ENCODE measurements at regions not wholly inside any gene's neighbourhood (a gene's known extent, or its start where the extent isn't known, plus 50 kb on each side); places are given as distances from the start of the nearest gene placed in this dataset.
A peak's percentile ranks its signal among the peaks of the same experiment; 100 is the strongest.

GRCh38 chr2:776487-776886 is 99.3 kb upstream of the TMEM18 start:
- no peaks in the 10 kb centered on the region for H3K9me3 ChIP-seq (ENCODE audit: control insufficient read depth, low read length, poor library complexity, severe bottlenecking)
- DNase-seq (no peak), ATAC-seq (no peak)
- Mint-ChIP-seq H3K36me3 (ENCODE audit: low read depth) (no peaks in the 10 kb centered on the region), H3K27ac (no peak overlapping the region), H3K4me1 (peaks cover 3% of the 10 kb centered on the region), H3K4me3 (no peak overlapping the region), H3K27me3 (peaks cover 9% of the 10 kb centered on the region)

GRCh38 chr2:776038-776437 is 98.8 kb upstream of the TMEM18 start:
- H3K27me3 Mint-ChIP-seq, result peaks cover 9% of the 10 kb centered on the region
- H3K9me3 ChIP-seq (ENCODE audit: control insufficient read depth, low read length, poor library complexity, severe bottlenecking), result no peaks in the 10 kb centered on the region
- no peak for DNase-seq
- no peak overlapping the region for H3K4me3 Mint-ChIP-seq
- no peak for ATAC-seq
- H3K4me1 Mint-ChIP-seq, result peaks cover 3% of the 10 kb centered on the region
- no peak overlapping the region for H3K27ac Mint-ChIP-seq
- H3K36me3 Mint-ChIP-seq (ENCODE audit: low read depth), result no peaks in the 10 kb centered on the region

GRCh38 chr2:774436-774835 is 97.2 kb upstream of the TMEM18 start:
- peaks cover 5% of the 10 kb centered on the region for H3K4me1 Mint-ChIP-seq

GRCh38 chr2:773256-774160 is 96.3 kb upstream of the TMEM18 start:
- H3K27ac Mint-ChIP-seq, result no peak overlapping the region
- H3K36me3 Mint-ChIP-seq (ENCODE audit: low read depth), result no peaks in the 10 kb centered on the region
- DNase-seq (no peak), ATAC-seq (no peak)
- no peak overlapping the region for H3K4me3 Mint-ChIP-seq
- peaks cover 5% of the 10 kb centered on the region for H3K4me1 Mint-ChIP-seq
- H3K27me3 Mint-ChIP-seq, result peaks cover 9% of the 10 kb centered on the region
- no peaks in the 10 kb centered on the region for H3K9me3 ChIP-seq (ENCODE audit: control insufficient read depth, low read length, poor library complexity, severe bottlenecking)

More at GRCh38 chr2:774436-774835, 97.2 kb upstream of the TMEM18 start:
- ATAC-seq (no peak), DNase-seq (no peak)
- Mint-ChIP-seq H3K27ac (no peak overlapping the region), H3K27me3 (peaks cover 9% of the 10 kb centered on the region), H3K4me3 (no peak overlapping the region), H3K36me3 (ENCODE audit: low read depth) (no peaks in the 10 kb centered on the region)
- H3K9me3 ChIP-seq (ENCODE audit: control insufficient read depth, low read length, poor library complexity, severe bottlenecking), result no peaks in the 10 kb centered on the region

GRCh38 chr2:771538-771937 is 94.3 kb upstream of the TMEM18 start:
- DNase-seq (no peak), ATAC-seq (no peak)
- no peaks in the 10 kb centered on the region for H3K36me3 Mint-ChIP-seq (ENCODE audit: low read depth)
- H3K9me3 ChIP-seq (ENCODE audit: control insufficient read depth, low read length, poor library complexity, severe bottlenecking), result no peaks in the 10 kb centered on the region
- H3K4me3 Mint-ChIP-seq, result no peak overlapping the region
- H3K4me1 Mint-ChIP-seq, result peaks cover 7% of the 10 kb centered on the region
- H3K27me3 Mint-ChIP-seq, result peaks cover 5% of the 10 kb centered on the region
- H3K27ac Mint-ChIP-seq, result no peak overlapping the region

GRCh38 chr2:770776-771175 is 93.6 kb upstream of the TMEM18 start:
- no peak for ATAC-seq
- H3K4me1 Mint-ChIP-seq, result peaks cover 7% of the 10 kb centered on the region

GRCh38 chr2:769771-770170 is 92.6 kb upstream of the TMEM18 start:
- Mint-ChIP-seq H3K4me3 (no peak overlapping the region), H3K4me1 (peaks cover 7% of the 10 kb centered on the region), H3K36me3 (ENCODE audit: low read depth) (no peaks in the 10 kb centered on the region), H3K27me3 (peaks cover 5% of the 10 kb centered on the region), H3K27ac (no peak overlapping the region)
- no peak for ATAC-seq
- H3K9me3 ChIP-seq (ENCODE audit: control insufficient read depth, low read length, poor library complexity, severe bottlenecking), result no peaks in the 10 kb centered on the region
- no peak for DNase-seq

More at GRCh38 chr2:770776-771175, 93.6 kb upstream of the TMEM18 start:
- Mint-ChIP-seq H3K27me3 (peaks cover 5% of the 10 kb centered on the region), H3K36me3 (ENCODE audit: low read depth) (no peaks in the 10 kb centered on the region), H3K4me3 (no peak overlapping the region), H3K27ac (no peak overlapping the region)
- H3K9me3 ChIP-seq (ENCODE audit: control insufficient read depth, low read length, poor library complexity, severe bottlenecking), result no peaks in the 10 kb centered on the region
- DNase-seq, result no peak

GRCh38 chr2:768451-768850 is 91.2 kb upstream of the TMEM18 start:
- H3K4me3 Mint-ChIP-seq, result no peak overlapping the region
- no peak for DNase-seq
- no peaks in the 10 kb centered on the region for H3K36me3 Mint-ChIP-seq (ENCODE audit: low read depth)
- no peak for ATAC-seq
- peaks cover 7% of the 10 kb centered on the region for H3K4me1 Mint-ChIP-seq
- no peaks in the 10 kb centered on the region for H3K9me3 ChIP-seq (ENCODE audit: control insufficient read depth, low read length, poor library complexity, severe bottlenecking)
- peaks cover 7% of the 10 kb centered on the region for H3K27me3 Mint-ChIP-seq
- no peak overlapping the region for H3K27ac Mint-ChIP-seq

GRCh38 chr2:767944-768343 is 90.7 kb upstream of the TMEM18 start:
- peaks cover 9% of the 10 kb centered on the region for H3K4me1 Mint-ChIP-seq
- no peak overlapping the region for H3K27ac Mint-ChIP-seq
- no peak for DNase-seq
- no peaks in the 10 kb centered on the region for H3K9me3 ChIP-seq (ENCODE audit: control insufficient read depth, low read length, poor library complexity, severe bottlenecking)
- peaks cover 13% of the 10 kb centered on the region for H3K27me3 Mint-ChIP-seq
- no peaks in the 10 kb centered on the region for H3K36me3 Mint-ChIP-seq (ENCODE audit: low read depth)
- ATAC-seq, result no peak
- no peak overlapping the region for H3K4me3 Mint-ChIP-seq

- H3K36me3 Mint-ChIP-seq (ENCODE audit: low read depth), result no peaks in the 10 kb centered on the region
- H3K4me3 Mint-ChIP-seq, result no peak overlapping the region
Measured at GRCh38 chr2:767440-767839, 90.2 kb upstream of the TMEM18 start.

GRCh38 chr2:766255-766654 is 89.0 kb upstream of the TMEM18 start:
- Mint-ChIP-seq H3K36me3 (ENCODE audit: low read depth) (no peaks in the 10 kb centered on the region), H3K27ac (no peak overlapping the region), H3K4me3 (no peak overlapping the region), H3K4me1 (peaks cover 10% of the 10 kb centered on the region), H3K27me3 (peaks cover 12% of the 10 kb centered on the region)
- H3K9me3 ChIP-seq (ENCODE audit: control insufficient read depth, low read length, poor library complexity, severe bottlenecking), result no peaks in the 10 kb centered on the region
- ATAC-seq, result no peak
- DNase-seq, result no peak

More at GRCh38 chr2:767440-767839, 90.2 kb upstream of the TMEM18 start:
- DNase-seq (no peak), ATAC-seq (peak; percentile 60)
- H3K9me3 ChIP-seq (ENCODE audit: control insufficient read depth, low read length, poor library complexity, severe bottlenecking), result no peaks in the 10 kb centered on the region
- Mint-ChIP-seq H3K4me1 (peaks cover 13% of the 10 kb centered on the region), H3K27me3 (peaks cover 17% of the 10 kb centered on the region), H3K27ac (peak overlapping the region; percentile 29)

- Mint-ChIP-seq H3K27ac (no peak overlapping the region), H3K4me1 (peaks cover 10% of the 10 kb centered on the region), H3K36me3 (ENCODE audit: low read depth) (no peaks in the 10 kb centered on the region), H3K27me3 (peaks cover 14% of the 10 kb centered on the region), H3K4me3 (no peak overlapping the region)
- no peaks in the 10 kb centered on the region for H3K9me3 ChIP-seq (ENCODE audit: control insufficient read depth, low read length, poor library complexity, severe bottlenecking)
- ATAC-seq, result no peak
- DNase-seq, result no peak
Measured at GRCh38 chr2:765369-765768, 88.2 kb upstream of the TMEM18 start.

- Mint-ChIP-seq H3K4me3 (no peak overlapping the region), H3K4me1 (peaks cover 8% of the 10 kb centered on the region), H3K36me3 (ENCODE audit: low read depth) (no peaks in the 10 kb centered on the region), H3K27ac (no peak overlapping the region), H3K27me3 (peaks cover 21% of the 10 kb centered on the region)
- H3K9me3 ChIP-seq (ENCODE audit: control insufficient read depth, low read length, poor library complexity, severe bottlenecking), result no peaks in the 10 kb centered on the region
- ATAC-seq (no peak), DNase-seq (no peak)
Measured at GRCh38 chr2:763766-764525, 86.7 kb upstream of the TMEM18 start.
